Neural progenitor cell (in vitro differentiated cells): ENCODE measurements at regions not wholly inside any gene's neighbourhood (a gene's known extent, or its start where the extent isn't known, plus 50 kb on each side); places are given as distances from the start of the nearest gene placed in this dataset.

ENCODE experiments used
- DNase-seq: peaks from one replicate; pipeline ENCODE4 v3.0.0-alpha.2; 2016; ENCODE audit warnings: low spot score
- H2AFZ ChIP-seq: fragments of 200-600 bp; sonication (generic); replicated peaks from 2 replicates; pipeline ENCODE4 v1.6.1; 2016; ENCODE audit warnings: antibody characterized with exemption
- H3F3A ChIP-seq: fragments of 200-600 bp; sonication (generic); 2 replicates; pipeline ENCODE4 v1.6.1; 2016; ENCODE audit warnings: antibody characterized with exemption, low read depth
- H3K27ac ChIP-seq: fragments of 200-600 bp; sonication (generic); 2 replicates; pipeline ENCODE4 v1.5.1; 2016; ENCODE audit warnings: mild to moderate bottlenecking
- H3K27me3 ChIP-seq: fragments of 200-600 bp; sonication (generic); 2 replicates; pipeline ENCODE4 v1.6.1; 2016; ENCODE audit warnings: mild to moderate bottlenecking, moderate library complexity
- H3K36me3 ChIP-seq: fragments of 200-600 bp; sonication (generic); 2 replicates; pipeline ENCODE4 v1.5.1; 2016
- H3K4me1 ChIP-seq: fragments of 200-600 bp; sonication (generic); 2 replicates; pipeline ENCODE4 v1.6.1; 2016; ENCODE audit warnings: mixed run types
- H3K4me2 ChIP-seq: fragments of 200-600 bp; sonication (generic); 2 replicates; pipeline ENCODE4 v1.6.1; 2016
- H3K4me3 ChIP-seq: fragments of 200-600 bp; sonication (generic); 2 replicates; pipeline ENCODE4 v1.5.1; 2016
- H3K79me2 ChIP-seq: fragments of 200-600 bp; sonication (generic); 2 replicates; pipeline ENCODE4 v1.6.1; 2016; ENCODE audit warnings: low read depth
- H3K9ac ChIP-seq: fragments of 200-600 bp; sonication (generic); 2 replicates; pipeline ENCODE4 v1.6.1; 2016
- H3K9me3 ChIP-seq: fragments of 200-600 bp; sonication (generic); 2 replicates; pipeline ENCODE4 v1.5.1; 2016; ENCODE audit warnings: low read depth
- H4K20me1 ChIP-seq: fragments of 200-600 bp; sonication (generic); 2 replicates; pipeline ENCODE4 v1.6.1; 2016; ENCODE audit warnings: low read depth
- H3K27ac Mint-ChIP-seq: 3 replicates; pipeline ENCODE4 v1.8.0; 2021; ENCODE audit warnings: mixed read lengths
- H3K27me3 Mint-ChIP-seq: 2 replicates; pipeline ENCODE4 v1.8.0; 2022; ENCODE audit warnings: low read depth, mild to moderate bottlenecking, inconsistent platforms, moderate library complexity, mixed read lengths; ENCODE audit not compliant: insufficient read depth
- H3K36me3 Mint-ChIP-seq: 3 replicates; pipeline ENCODE4 v1.8.0; 2021; ENCODE audit warnings: mixed read lengths
- H3K4me1 Mint-ChIP-seq: 3 replicates; pipeline ENCODE4 v1.8.0; 2021; ENCODE audit warnings: mixed read lengths
- H3K4me3 Mint-ChIP-seq: 3 replicates; pipeline ENCODE4 v1.8.0; 2021; ENCODE audit warnings: mild to moderate bottlenecking, moderate library complexity, mixed read lengths
- H3K9me3 Mint-ChIP-seq: 3 replicates; pipeline ENCODE4 v1.8.0; 2020; ENCODE audit warnings: mixed read lengths
- EZH2 ChIP-seq: fragments of 200-600 bp; sonication (generic); IDR thresholded peaks from 2 replicates; pipeline ENCODE4 v1.6.1; 2017; ENCODE audit warnings: antibody characterized with exemption, mild to moderate bottlenecking, moderate library complexity
- EZH2phosphoT487 ChIP-seq: fragments of 200-600 bp; sonication (generic); IDR thresholded peaks from 2 replicates; pipeline ENCODE4 v1.6.1; 2017; ENCODE audit warnings: antibody characterized with exemption
- TF ChIP-seq, protein P1 (sequence below): fragments of 200-600 bp; sonication (generic); IDR thresholded peaks from 2 replicates; pipeline ENCODE4 v1.5.1; 2017; ENCODE audit warnings: antibody characterized with exemption, mild to moderate bottlenecking

DNA sequence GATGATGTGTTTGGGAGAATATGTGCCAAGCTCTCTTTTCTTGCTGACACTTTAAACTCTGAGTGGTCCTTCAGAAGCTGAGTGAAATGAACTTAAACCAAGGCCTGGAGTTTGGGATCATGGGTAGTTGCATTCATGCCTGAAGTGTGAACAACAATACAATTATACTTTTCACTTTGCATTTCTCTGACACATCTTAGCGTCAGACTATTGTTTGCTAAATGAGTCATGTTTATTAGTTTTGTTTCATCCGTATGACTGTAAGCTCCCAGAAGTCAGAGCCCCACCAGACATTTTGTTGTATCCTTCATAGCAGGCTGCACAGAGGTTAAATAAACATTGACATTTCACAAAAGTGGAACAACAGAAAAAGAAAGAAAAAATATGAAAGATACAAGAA, 542.6 kb downstream of the TUSC7 start:
- no peaks in the 10 kb centered on the region for H3K27me3 Mint-ChIP-seq
- H3K9me3 ChIP-seq = no peaks in the 10 kb centered on the region
- H3K4me3 Mint-ChIP-seq = no peak overlapping the region
- no peak for DNase-seq
- no peaks in the 10 kb centered on the region for H3F3A ChIP-seq
- no peaks in the 10 kb centered on the region for H4K20me1 ChIP-seq
- peaks cover 3% of the 10 kb centered on the region for H3K4me1 Mint-ChIP-seq
- no peak overlapping the region for H3K4me3 ChIP-seq
- H3K4me1 ChIP-seq = peaks cover 17% of the 10 kb centered on the region
- no peaks in the 10 kb centered on the region for H3K36me3 ChIP-seq
- H3K9ac ChIP-seq = no peak overlapping the region
- TF ChIP-seq EZH2 (no peak), EZH2phosphoT487 (no peak)
- TF ChIP-seq, protein P1, sequence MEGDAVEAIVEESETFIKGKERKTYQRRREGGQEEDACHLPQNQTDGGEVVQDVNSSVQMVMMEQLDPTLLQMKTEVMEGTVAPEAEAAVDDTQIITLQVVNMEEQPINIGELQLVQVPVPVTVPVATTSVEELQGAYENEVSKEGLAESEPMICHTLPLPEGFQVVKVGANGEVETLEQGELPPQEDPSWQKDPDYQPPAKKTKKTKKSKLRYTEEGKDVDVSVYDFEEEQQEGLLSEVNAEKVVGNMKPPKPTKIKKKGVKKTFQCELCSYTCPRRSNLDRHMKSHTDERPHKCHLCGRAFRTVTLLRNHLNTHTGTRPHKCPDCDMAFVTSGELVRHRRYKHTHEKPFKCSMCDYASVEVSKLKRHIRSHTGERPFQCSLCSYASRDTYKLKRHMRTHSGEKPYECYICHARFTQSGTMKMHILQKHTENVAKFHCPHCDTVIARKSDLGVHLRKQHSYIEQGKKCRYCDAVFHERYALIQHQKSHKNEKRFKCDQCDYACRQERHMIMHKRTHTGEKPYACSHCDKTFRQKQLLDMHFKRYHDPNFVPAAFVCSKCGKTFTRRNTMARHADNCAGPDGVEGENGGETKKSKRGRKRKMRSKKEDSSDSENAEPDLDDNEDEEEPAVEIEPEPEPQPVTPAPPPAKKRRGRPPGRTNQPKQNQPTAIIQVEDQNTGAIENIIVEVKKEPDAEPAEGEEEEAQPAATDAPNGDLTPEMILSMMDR = no peak
- no peaks in the 10 kb centered on the region for H3K27me3 ChIP-seq
- no peaks in the 10 kb centered on the region for H3K79me2 ChIP-seq
- no peak overlapping the region for H3K27ac ChIP-seq
- H3K4me2 ChIP-seq = no peak overlapping the region
- H3K9me3 Mint-ChIP-seq = no peaks in the 10 kb centered on the region
- H3K27ac Mint-ChIP-seq = no peak overlapping the region
- H2AFZ ChIP-seq = no peak overlapping the region
- no peaks in the 10 kb centered on the region for H3K36me3 Mint-ChIP-seq

DNA sequence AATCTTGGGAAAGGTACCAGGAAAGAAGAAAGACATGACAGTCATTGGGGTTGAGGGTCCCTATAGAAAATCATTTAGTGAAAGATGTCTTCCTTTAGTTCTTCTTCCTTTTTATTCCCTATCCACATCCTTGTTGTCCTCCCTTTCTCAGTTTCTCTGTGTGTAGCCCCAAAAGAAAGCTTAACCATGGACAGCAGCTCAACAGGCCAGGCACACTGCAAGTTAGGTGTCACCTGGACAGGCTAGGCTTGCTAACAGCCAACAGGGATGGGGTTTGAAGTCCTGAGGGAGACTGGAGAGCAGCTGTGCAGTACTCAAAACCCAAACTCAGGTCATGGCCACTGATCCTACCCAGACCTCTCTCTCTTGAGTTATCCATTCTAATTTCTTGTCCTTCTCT, 543.1 kb downstream of the TUSC7 start:
- H3K36me3 ChIP-seq = no peaks in the 10 kb centered on the region
- no peaks in the 10 kb centered on the region for H3K9me3 Mint-ChIP-seq
- H3F3A ChIP-seq = no peaks in the 10 kb centered on the region
- H3K36me3 Mint-ChIP-seq = no peaks in the 10 kb centered on the region
- no peaks in the 10 kb centered on the region for H3K79me2 ChIP-seq
- peaks cover 3% of the 10 kb centered on the region for H3K4me1 Mint-ChIP-seq
- H3K27me3 Mint-ChIP-seq = no peaks in the 10 kb centered on the region
- no peak for DNase-seq
- H3K27ac Mint-ChIP-seq = no peak overlapping the region
- no peak overlapping the region for H3K4me3 ChIP-seq
- no peak overlapping the region for H3K4me3 Mint-ChIP-seq
- H4K20me1 ChIP-seq = no peaks in the 10 kb centered on the region
- H3K4me1 ChIP-seq = peaks cover 14% of the 10 kb centered on the region
- H3K27ac ChIP-seq = no peak overlapping the region
- no peak overlapping the region for H3K4me2 ChIP-seq
- TF ChIP-seq, protein P1 = no peak
- TF ChIP-seq EZH2 = no peak
- TF ChIP-seq EZH2phosphoT487 = no peak
- no peaks in the 10 kb centered on the region for H3K27me3 ChIP-seq
- no peak overlapping the region for H3K9ac ChIP-seq
- no peaks in the 10 kb centered on the region for H3K9me3 ChIP-seq
- no peak overlapping the region for H2AFZ ChIP-seq

DNA sequence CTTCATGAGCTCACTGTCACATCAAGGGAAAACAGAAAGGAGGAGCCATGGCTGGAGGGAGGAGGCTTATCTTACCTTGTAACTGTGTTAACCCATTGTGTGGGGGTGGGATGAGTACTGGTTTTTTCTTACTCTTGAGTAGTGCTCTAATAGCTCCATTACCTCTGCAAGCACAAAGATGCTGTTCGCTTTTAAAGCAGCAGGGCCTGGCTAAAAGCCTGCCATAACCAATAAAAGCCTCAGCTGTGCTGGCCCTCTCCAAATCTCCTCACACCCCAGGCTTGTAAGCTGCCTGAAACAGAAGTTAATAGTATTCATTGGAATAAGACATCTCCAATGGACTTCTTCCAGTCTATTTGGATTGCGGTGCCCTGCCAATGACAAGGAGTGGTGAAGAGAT, 544.1 kb downstream of the TUSC7 start:
- Histone ChIP-seq H3K4me2 (no peak overlapping the region), H3K9me3 (no peaks in the 10 kb centered on the region), H3K27ac (no peak overlapping the region), H3K9ac (no peak overlapping the region), H2AFZ (peak overlapping the region; percentile 53), H3K4me1 (peaks cover 9% of the 10 kb centered on the region), H4K20me1 (no peaks in the 10 kb centered on the region), H3K79me2 (no peaks in the 10 kb centered on the region), H3K27me3 (no peaks in the 10 kb centered on the region), H3K4me3 (no peak overlapping the region), H3K36me3 (no peaks in the 10 kb centered on the region), H3F3A (no peaks in the 10 kb centered on the region)
- Mint-ChIP-seq H3K4me3 (no peak overlapping the region), H3K4me1 (no peaks in the 10 kb centered on the region), H3K9me3 (no peaks in the 10 kb centered on the region), H3K36me3 (no peaks in the 10 kb centered on the region), H3K27ac (no peak overlapping the region), H3K27me3 (no peaks in the 10 kb centered on the region)
- peak; percentile 2 for DNase-seq
- no peak for TF ChIP-seq EZH2phosphoT487
- TF ChIP-seq EZH2 = no peak
- TF ChIP-seq, protein P1 = no peak
